HG03342 (cell line): ENCODE measurements at regions not wholly inside any gene's neighbourhood (a gene's known extent, or its start where the extent isn't known, plus 50 kb on each side); places are given as distances from the start of the nearest gene placed in this dataset.
"Not testable (repeated sequence)": the region's sequence is repeated elsewhere in the genome, so short reads cannot be mapped to it uniquely, and the experiment has no call there.

Experiments used
- ATAC-seq: cut with Tn5 transposase; IDR thresholded peaks from one replicate; pipeline ENCODE4 v1.9.1; 2021; ENCODE audit warnings: mild to moderate bottlenecking, moderate library complexity; ENCODE audit not compliant: unreplicated experiment

- ATAC-seq: no peak
Measured at GRCh38 chr1:55904541-55904940, 674.8 kb downstream of the PLPP3 start.

DNA sequence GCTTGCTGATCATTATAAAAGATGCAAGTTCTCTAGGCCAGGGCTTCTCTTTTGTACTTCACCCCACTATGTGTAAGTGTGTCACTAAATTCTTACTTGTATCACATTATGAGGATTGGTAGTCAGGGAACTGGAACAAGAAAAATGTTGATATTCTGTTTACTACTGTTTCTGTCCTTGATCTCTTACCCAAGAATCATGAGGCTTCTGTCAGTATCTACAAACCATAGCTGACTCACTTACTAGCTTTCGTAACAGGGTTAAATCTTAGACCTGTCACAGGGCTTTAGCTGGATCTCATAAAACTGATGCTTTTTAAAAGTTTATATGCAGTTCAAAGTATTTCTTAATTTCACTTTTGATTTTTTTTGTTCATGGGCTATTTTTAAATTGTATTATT, 681.2 kb downstream of the PLPP3 start:
- ATAC-seq: no peak

- no peak for ATAC-seq
Measured at GRCh38 chr1:55896210-55896609, 681.0 kb upstream of the USP24 start.

DNA sequence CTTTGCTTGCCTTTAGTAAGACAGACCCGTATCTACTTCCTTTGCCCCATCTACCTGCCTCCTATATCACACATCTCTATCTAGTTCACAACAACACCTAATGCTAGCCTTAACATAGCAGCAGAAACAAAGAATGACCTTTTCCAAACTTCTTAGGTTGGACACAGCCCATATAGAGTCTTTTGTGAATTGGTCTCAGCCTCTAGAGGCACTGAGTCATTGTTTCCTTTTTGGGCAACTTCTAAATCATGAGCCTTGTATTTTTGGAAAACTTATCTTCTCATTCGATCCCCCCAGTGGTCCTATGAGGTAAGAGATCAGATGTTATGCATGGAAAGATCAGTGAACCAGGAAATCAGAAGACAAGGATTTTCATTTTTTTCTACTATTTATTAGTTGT, 679.4 kb upstream of the USP24 start:
- no peak for ATAC-seq

GRCh38 chr1:55893155-55893554, 678.0 kb upstream of the USP24 start:
- ATAC-seq: no peak

DNA sequence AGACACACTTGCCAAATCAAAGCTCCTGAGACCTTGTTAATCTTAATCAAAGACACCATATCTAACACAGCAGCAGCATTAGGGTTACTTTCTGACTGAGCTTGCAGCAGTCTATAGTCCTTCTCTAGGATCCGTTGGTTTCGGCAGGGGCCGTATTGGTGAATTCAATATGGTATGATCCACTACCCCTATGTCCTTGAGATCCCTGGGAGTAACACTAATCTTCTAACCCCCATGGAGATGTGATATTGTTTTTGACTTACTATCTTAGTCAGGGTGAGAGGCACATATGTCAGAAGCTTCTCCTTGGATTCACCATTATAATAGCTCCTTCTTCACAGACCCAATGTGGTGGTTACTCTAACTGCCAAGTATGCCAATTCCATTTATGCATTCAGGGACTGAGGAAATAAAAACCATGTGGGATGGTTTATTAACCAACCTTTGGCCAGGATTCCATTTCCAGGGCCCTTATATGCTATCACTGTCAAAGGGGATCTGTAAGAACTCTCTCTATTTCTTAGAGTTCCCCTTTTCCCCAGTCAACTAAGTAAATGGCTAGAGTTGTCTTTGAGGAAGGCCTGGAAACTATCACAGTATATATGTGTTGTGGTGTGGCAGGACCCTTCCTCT, 673.6 kb upstream of the USP24 start:
- no peak for ATAC-seq

DNA sequence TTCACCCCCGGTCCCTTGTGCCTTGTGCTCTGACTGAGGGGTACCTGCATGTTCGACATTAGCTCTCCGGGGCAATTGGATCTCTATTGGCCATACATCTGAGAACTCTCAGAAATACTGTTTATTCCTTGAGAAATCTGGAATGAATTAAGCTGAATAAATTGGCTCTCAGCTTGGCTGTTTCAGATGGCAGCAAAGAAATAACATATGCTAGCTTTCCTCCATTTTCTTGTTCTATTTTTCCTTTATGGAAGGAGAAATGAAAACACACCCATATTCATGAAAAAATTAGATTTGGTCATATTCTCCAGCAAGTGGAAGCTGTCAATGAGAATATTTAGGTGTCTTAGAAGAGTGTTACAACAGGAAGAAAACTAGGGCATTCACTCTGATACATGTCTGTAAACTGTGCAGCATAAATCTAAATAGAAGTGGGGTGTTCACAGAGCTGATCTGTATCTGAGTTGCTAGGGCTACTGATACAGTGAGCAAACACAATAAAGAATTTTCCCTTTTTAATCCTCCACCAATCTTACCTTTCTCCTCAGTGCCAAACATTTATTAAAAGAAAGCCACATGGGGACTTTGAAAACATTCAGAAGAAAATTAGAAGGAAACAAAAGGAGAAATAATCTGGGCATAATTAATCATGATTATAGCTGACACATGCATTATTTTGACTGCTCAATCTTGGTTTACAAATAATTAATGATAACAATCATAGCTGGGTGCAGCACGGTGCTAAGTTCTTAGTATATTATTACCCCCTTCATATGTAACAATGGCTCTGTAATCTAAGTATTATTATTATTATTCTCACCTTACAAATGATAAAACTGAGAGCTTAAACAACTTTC, 671.9 kb upstream of the USP24 start:
- no peak for ATAC-seq

- no peak for ATAC-seq
Measured at GRCh38 chr1:55885619-55886018, 670.5 kb upstream of the USP24 start.

DNA sequence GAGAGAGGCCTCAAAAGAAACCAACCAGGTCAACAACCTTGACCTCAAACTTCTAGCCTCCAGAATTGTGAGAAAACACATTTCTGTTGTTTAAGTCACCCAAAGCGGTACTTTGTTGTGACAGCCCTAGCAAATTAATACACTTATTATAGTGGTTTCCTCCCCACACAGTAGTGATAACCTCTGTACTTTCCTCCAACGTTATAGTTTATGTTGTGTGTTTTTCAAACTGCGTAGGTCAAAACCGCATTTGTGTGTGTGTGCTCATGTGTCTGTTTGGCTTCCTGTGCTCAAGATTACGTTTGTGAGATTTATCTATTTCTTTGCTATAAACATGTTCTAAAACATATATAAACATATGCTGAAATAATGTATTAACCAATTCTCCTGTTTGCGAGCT, 667.8 kb upstream of the USP24 start:
- ATAC-seq: no peak

- ATAC-seq: no peak
Measured at GRCh38 chr1:55879346-55879745, 664.2 kb upstream of the USP24 start.

DNA sequence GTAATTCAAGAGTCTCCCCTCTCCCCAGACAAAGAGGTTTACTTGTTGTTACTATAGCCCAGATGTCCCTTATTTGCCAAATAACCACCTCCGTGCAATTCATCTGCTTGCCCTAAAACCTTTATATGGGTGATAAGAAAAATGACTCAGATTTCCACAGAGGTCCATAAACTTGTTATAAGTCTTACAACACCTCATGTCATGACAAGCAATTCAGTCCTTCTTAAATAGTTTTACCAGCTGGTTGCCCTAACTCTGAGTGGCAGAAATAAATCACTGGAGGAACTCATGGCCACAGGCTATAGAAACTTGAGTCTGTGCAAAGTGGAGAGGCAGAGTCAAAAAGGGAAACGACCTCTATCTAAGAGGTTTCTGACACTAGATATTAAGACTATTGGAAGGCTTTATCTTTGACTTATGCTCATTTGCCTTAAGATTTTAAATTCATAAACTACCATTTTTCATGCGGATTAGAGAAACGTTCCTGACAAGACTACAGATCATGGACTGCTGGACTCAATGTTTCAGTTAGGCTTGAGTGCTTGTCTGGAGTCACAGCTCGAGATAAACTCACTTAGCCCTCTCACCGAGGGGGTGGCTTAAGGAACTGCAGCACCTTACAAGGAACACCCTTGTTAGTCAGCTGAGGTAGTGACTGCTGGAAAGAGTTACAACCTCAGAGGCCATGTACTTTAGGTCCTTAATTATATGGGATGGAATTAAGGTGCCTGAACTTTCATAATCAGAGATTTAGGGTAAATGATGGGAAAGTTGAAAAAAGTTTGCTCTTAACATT, 662.5 kb upstream of the USP24 start:
- no peak for ATAC-seq

GRCh38 chr1:55876276-55877060, 661.3 kb upstream of the USP24 start:
- no peak for ATAC-seq

GRCh38 chr1:55870106-55870505, 654.9 kb upstream of the USP24 start:
- no peak for ATAC-seq

DNA sequence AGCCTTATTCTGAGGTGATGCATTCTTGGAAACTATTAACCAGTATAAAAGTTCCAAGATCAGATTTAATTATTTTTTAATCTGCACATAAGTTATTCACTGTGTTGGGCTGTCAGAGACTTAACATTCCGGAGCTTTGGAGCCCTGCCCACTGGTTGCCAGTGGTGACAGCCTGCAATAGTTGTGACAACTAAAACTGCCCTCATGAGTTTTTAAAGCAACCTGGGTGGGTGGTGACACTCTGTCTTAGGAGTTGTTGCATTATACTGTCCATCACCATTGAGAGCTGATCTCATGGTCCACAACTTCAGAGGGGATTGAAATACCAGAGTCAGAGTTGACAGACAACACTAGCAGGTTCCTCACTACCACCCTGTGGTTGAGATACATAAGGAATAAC, 653.9 kb upstream of the USP24 start:
- ATAC-seq: no peak

DNA sequence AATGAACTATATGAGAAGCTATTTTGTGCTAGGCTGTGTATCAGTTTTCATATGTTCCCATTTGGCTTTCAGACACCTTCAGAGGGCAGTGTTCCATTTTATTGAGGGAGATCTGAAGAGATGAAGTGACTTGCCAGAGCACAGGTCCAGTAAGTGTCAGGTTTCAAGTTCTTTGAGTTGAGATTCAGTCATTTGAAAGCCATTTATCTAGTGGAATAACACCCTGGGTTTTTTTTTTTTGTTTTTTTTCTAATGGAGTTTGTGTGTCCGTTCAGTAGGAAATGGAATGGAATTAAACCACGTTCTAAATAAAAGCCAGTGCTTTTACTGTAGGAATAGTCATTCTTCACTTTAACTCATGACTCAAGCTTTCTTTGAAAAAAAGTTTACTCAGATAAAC, 652.9 kb upstream of the USP24 start:
- ATAC-seq: no peak

DNA sequence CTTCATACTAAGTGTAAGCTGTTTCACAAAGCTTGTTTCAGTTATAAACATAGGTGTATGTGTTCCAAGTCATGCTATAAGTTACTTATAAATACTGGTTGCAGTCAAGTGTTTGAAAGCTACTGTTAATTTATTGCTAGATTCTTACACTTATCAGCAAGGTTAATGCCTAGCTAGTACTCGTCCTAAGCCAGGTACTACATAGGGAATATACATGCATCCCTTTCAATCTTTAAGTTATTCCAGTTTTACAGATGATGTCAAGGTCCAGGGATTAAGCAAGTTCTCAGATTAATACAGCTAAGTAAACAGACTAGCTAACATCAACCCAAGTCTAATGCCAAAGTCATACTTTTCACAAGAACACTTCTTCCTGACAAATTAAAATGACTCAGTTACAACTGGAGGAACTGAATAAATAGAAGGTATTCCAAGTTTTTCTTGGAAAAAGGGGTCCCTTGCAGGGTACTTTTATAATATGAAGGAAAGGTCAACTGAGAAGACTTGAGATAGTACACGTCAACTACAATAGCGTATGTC, 652.2 kb upstream of the USP24 start:
- no peak for ATAC-seq

- not testable (repeated sequence) for ATAC-seq
Measured at GRCh38 chr1:55865778-55866177, 650.6 kb upstream of the USP24 start.

DNA sequence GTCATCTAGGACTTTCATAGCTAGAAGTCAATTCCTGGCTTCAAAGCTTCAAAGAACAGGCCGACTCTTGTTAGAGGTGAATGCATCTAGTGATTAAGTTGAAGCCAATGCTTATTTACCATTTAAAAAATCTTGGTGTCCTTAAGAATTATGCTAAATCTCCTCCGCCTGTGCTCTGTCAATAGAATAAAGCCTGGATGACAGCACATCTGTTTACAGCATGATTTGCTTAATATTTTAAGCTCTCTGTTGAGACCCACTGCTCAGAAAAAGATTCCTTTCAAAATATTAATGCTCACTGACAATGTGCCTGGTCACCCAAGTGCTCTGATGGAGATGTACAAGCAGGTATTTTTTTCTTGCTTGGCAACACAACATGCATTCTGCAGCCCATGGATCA, 649.1 kb upstream of the USP24 start:
- ATAC-seq: no peak

DNA sequence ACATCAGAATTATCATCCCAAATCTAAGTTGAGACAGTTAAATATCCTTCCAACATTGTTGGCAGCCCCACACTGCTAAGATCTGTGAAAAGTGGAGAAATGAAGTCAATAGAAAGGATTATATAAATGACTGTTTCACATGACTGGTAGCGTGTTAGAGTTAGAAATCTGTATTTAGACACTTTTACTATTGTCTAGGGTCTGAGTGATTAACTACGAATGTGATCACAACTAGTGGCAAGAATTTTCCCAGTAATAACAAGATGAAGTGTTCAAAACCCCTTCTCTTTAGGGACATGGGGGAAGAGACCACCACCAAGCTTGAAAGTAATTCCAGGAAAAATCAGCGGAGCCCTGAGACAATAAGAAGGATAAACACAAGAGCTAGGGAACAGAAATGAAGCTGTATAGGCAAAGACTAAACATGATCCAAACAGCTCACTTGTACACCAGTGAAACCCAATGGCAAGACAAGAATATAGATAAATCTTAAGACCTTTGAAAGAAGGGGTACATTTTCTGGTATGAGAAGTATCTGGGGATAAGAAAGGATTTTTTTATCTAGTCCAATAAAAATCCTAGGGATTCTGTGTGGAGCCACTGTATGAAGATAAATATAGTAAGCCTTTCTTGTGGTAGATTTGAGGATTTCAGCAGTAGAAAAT, 646.6 kb upstream of the USP24 start:
- ATAC-seq: no peak
